ENCODE measurements at regions not wholly inside any gene's neighbourhood (a gene's known extent, or its start where the extent isn't known, plus 50 kb on each side); places are given as distances from the start of the nearest gene placed in this dataset.
"Not testable (repeated sequence)": the region's sequence is repeated elsewhere in the genome, so short reads cannot be mapped to it uniquely, and the experiment has no call there.

DNA sequence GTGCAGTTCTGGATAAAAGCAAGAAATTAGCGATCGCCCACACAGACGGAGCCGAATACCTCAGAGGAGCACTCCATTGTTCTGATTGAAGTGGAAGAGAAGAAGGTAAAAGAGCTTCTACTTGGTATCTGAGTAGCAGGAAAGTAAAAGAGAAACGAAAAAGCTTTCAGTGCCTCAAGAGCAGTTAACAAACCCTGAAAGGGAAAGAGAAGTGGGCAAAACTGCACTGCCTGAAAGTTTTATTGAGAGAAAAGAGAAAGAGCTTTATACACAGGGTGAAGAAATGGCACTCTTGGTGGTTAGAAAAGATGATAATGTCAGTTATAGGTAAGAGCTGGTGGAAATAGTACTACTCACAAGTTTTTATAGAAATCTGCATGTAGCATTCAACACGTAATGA is 192.8 kb downstream of the CDCA7 start:
- ATAC-seq (no peak), DNase-seq (no peak)
- H3K9me3 Mint-ChIP-seq: no peaks in the 10 kb centered on the region
- H3K27me3 Mint-ChIP-seq (ENCODE audit: low read depth): peaks cover 4% of the 10 kb centered on the region
- H3K4me3 Mint-ChIP-seq: no peak overlapping the region
- H3K4me1 Mint-ChIP-seq (ENCODE audit: low read depth): no peaks in the 10 kb centered on the region
- H3K36me3 Mint-ChIP-seq (ENCODE audit: insufficient read depth): no peaks in the 10 kb centered on the region

DNA sequence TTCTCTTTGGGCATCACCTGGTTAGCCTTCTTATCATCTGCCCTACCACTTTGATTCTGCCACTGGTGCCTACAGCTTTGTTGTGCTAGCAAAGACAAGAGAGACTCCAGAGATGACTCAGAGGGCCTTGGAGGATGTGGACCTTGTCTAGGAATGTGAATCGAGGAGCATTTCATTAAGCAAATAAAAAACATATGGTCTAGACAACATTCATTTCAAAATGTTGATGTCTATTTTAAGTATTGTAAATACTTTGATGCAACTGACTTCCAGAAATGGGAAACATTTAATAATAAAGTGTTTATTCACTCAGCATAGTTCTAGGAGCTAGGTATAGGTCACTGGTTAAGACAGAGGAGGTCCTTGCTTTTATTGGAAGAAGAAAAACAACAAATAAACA is 195.5 kb downstream of the CDCA7 start:
- no peaks in the 10 kb centered on the region for H3K36me3 Mint-ChIP-seq (ENCODE audit: insufficient read depth)
- peaks cover 4% of the 10 kb centered on the region for H3K27me3 Mint-ChIP-seq (ENCODE audit: low read depth)
- DNase-seq (no peak), ATAC-seq (no peak)
- H3K9me3 Mint-ChIP-seq: no peaks in the 10 kb centered on the region
- H3K4me3 Mint-ChIP-seq: no peak overlapping the region
- no peaks in the 10 kb centered on the region for H3K4me1 Mint-ChIP-seq (ENCODE audit: low read depth)

DNA sequence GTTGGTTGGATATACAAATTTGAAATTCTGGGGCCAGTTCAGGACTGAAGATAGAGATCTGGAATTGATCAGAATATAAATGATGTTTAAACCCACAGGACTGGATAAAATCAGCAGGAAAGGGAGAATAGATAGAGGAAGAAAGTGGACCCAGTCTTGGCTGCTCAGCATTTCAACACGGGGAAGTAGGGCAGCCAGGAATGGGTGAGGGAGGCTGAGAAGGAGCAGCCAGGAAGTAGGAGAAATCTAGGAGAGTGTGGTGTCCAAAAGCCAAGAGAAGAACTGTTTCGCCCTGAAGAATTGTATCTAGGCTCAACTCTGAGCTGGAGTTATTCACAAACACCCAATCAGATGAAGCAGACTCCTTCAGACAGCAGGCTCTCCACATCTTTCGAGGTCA is 197.9 kb downstream of the CDCA7 start:
- DNase-seq: no peak
- ATAC-seq: no peak
- H3K4me1 Mint-ChIP-seq (ENCODE audit: low read depth): no peaks in the 10 kb centered on the region
- peaks cover 11% of the 10 kb centered on the region for H3K27me3 Mint-ChIP-seq (ENCODE audit: low read depth)
- H3K9me3 Mint-ChIP-seq: no peaks in the 10 kb centered on the region
- H3K4me3 Mint-ChIP-seq: no peak overlapping the region
- no peaks in the 10 kb centered on the region for H3K36me3 Mint-ChIP-seq (ENCODE audit: insufficient read depth)

DNA sequence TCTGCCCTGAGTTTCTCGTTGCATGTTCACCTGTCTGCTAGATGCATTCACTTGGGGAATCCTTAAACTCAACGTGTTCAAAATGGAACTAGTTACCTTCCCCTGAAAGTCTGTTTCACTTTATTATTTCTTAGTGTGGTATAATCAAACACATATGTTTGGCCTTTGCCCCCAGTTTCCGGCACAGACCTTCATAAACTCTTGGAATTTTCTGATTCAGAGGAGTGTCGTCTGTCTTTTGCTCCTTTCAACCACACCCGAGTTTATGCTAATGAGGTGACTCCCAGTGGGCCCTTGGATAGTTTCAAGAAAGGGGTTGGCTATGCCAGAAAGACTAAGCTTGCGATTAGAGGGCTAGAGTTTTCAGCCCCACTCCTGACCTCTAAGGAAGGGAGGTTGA is 198.9 kb downstream of the CDCA7 start:
- Mint-ChIP-seq H3K36me3 (ENCODE audit: insufficient read depth) (no peaks in the 10 kb centered on the region), H3K9me3 (no peaks in the 10 kb centered on the region), H3K4me3 (no peak overlapping the region), H3K4me1 (ENCODE audit: low read depth) (no peaks in the 10 kb centered on the region), H3K27me3 (ENCODE audit: low read depth) (peaks cover 11% of the 10 kb centered on the region)
- DNase-seq: no peak
- no peak for ATAC-seq

DNA sequence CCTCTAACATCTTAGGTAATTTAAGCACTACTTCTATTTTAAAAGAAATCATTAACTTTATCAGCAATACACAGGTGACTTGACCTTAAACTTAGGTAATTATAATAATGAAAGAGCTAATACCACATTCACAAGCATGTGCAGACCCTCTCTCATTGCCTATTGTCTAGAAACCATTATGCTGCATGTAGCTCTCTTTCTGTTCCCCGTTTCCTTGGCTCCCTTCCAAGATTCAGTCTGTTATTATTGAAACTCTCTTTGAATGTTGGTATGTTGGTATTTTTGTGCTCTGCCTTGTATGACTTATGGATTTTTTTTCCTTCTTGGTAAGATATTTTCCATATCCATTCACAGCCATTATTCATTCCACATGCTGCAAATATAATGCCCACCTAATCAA is 201.2 kb downstream of the CDCA7 start:
- no peak for ATAC-seq
- H3K4me3 Mint-ChIP-seq: no peak overlapping the region
- H3K36me3 Mint-ChIP-seq (ENCODE audit: insufficient read depth): no peaks in the 10 kb centered on the region
- DNase-seq: no peak
- H3K27me3 Mint-ChIP-seq (ENCODE audit: low read depth): peaks cover 17% of the 10 kb centered on the region
- H3K4me1 Mint-ChIP-seq (ENCODE audit: low read depth): no peaks in the 10 kb centered on the region
- H3K9me3 Mint-ChIP-seq: no peaks in the 10 kb centered on the region

DNA sequence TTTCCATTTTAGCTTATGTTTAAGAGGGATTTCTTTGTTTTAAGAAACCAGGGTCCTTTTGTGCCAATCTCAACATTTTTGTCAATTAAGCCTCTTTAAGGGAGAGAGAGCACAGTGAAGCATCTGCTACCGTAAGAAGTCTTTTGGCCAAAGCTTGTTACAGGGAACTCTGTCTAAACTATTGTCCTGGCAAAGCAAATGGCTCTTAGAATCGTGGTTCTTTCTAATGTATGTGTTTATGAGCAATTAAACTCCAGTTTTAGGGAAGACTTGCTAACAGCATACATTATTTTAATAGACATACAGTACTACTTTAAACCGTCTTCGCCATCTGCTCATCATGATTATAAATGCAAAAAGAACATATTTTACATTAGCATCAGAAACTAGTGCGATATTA is 202.1 kb downstream of the CDCA7 start:
- DNase-seq: no peak
- Mint-ChIP-seq H3K27me3 (ENCODE audit: low read depth) (peaks cover 18% of the 10 kb centered on the region), H3K4me3 (no peak overlapping the region), H3K9me3 (peaks cover 5% of the 10 kb centered on the region), H3K36me3 (ENCODE audit: insufficient read depth) (no peaks in the 10 kb centered on the region), H3K4me1 (ENCODE audit: low read depth) (no peaks in the 10 kb centered on the region)
- ATAC-seq: no peak

DNA sequence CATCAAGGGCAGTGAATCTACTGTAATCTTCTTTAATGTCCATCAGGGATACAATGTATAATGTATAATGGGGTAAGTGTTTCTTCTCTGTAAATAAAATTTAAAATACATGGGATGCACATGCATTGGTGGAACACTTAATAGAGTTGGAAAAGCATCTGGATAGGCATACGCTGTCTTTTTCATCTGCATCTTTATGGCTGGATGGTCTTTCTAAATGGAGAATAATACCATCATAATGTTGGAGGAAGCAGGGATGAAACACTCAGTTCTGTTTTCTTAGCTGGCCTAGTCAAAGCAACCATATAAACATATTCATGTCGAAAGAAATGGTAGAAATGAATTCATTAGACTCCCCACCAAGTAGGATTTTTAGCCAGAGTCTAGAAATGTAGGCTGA is 202.8 kb downstream of the CDCA7 start:
- Mint-ChIP-seq H3K9me3 (peaks cover 5% of the 10 kb centered on the region), H3K27me3 (ENCODE audit: low read depth) (peaks cover 20% of the 10 kb centered on the region), H3K36me3 (ENCODE audit: insufficient read depth) (no peaks in the 10 kb centered on the region), H3K4me1 (ENCODE audit: low read depth) (no peaks in the 10 kb centered on the region), H3K4me3 (no peak overlapping the region)
- DNase-seq: no peak
- ATAC-seq: no peak

DNA sequence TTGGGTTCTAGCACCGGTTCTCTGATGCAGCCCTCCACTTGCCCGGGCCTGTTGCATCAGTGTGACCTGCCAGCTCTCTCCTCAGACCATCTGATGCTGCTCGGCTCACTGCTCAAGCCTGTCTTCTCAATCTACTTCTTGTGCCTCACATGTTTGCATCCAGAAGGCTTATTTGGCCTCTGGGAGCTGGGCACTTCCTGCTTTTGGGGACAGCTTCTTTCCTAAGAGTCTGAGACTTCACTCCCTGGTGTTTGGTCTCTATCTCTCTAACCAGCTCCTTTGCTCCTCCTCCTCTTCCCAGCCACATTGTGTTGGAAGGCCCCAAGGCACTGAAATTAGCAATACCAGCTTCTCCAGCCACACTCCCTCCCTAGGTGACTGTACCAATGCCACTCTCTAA is 212.8 kb downstream of the CDCA7 start:
- Mint-ChIP-seq H3K9me3 (no peaks in the 10 kb centered on the region), H3K27me3 (ENCODE audit: low read depth) (peaks cover 12% of the 10 kb centered on the region), H3K36me3 (ENCODE audit: insufficient read depth) (no peaks in the 10 kb centered on the region), H3K4me1 (ENCODE audit: low read depth) (peaks cover 1% of the 10 kb centered on the region), H3K4me3 (no peak overlapping the region)
- DNase-seq (no peak), ATAC-seq (no peak)

DNA sequence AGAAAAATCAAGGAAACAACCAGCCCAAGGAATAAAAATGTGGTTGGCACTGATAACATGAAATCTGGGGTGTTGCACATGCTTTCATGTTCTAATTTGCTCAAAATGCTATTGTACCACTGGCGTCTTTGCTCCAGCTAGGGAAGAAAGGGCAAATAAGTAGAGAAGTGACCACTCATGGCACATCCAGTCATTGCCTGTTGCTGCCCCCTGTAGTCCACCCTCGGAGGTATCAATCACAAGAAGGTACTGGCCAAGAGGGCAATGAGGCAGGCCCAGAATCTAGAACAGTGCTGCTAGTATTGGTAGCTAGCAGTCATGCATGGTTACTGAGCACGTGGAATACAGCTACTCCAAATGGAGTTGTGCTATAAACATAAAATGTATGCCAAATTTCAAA is 213.4 kb downstream of the CDCA7 start:
- Mint-ChIP-seq H3K4me3 (no peak overlapping the region), H3K4me1 (ENCODE audit: low read depth) (peaks cover 1% of the 10 kb centered on the region), H3K27me3 (ENCODE audit: low read depth) (peaks cover 9% of the 10 kb centered on the region), H3K9me3 (no peaks in the 10 kb centered on the region), H3K36me3 (ENCODE audit: insufficient read depth) (no peaks in the 10 kb centered on the region)
- no peak for DNase-seq
- ATAC-seq: no peak

DNA sequence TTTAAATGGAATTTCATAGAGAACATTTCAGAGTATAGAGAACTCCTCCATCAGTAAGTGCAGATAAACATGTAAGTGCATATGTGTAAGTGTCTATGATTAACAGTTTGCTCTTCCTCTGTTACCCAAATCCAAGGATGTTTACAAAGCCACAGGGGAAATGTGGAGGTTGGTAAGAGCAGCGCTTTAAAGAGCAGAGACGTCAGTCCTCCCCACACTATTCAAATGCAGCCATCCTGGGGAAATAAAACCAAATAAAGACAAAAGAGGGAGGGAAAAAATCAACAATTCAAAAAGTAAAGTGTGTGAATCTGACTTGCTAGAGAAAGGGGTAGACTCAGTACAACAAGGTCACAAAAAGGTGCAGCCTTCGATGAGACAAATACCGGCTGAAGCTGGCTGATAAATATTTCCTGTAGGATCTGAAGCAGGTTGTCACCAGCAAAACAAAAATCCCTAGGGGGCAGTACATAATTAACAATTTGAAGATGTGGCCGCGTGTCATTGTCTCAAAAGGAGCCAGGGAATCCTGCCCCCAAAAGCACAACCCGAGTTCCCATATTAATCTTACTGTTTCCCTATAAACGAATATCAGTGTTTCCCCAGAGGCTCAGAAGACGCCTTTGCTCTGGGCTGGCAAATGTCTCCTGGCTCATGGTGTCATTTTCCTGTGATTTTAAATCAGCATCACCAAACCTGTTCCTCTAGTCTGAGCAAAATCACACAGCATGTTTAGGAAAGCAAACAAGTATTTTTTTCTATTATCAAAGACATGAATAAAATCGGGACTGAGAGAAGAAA is 216.5 kb downstream of the CDCA7 start:
- ATAC-seq: no peak
- H3K4me1 Mint-ChIP-seq (ENCODE audit: low read depth): peaks cover 1% of the 10 kb centered on the region
- H3K9me3 Mint-ChIP-seq: no peaks in the 10 kb centered on the region
- H3K4me3 Mint-ChIP-seq: no peak overlapping the region
- no peaks in the 10 kb centered on the region for H3K36me3 Mint-ChIP-seq (ENCODE audit: insufficient read depth)
- DNase-seq: no peak
- no peaks in the 10 kb centered on the region for H3K27me3 Mint-ChIP-seq (ENCODE audit: low read depth)

DNA sequence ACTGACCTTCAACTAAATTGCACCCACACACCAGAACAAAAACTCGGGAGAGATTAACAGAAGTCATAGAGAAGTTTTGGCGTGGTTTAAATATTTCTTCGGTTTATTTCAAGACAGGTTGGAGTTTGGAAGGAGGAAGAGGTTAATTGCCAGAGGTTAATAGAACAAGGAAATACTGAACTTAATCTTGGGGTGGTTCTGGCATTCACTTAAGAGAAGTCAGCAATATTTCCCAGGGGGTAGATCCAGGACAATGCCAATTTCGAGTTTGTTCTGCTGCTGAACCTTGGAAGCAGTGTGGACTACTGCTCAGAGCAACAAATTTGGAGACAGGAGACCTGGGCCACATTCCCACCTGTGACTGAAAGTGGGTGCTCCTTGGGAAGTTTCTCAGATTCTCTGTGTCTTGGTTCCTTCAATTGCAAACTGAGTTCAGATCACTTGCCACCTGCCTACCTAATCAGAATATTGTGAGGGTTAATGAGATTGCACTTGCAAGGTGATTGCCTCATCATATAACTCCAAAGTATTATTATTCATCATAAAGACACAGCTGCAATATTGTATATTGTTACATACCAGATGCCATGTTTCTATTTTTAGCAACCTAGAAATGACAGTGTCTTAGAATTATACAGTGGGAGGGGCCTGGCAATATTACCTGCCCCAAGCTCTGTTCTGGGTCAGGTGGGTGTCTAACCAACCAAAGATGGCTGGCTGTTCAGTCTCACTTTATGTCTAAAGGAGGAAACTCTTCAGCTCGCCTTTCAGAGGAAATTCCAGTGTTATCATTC is 217.4 kb downstream of the CDCA7 start:
- no peaks in the 10 kb centered on the region for H3K27me3 Mint-ChIP-seq (ENCODE audit: low read depth)
- H3K4me1 Mint-ChIP-seq (ENCODE audit: low read depth): peaks cover 1% of the 10 kb centered on the region
- DNase-seq: no peak
- no peaks in the 10 kb centered on the region for H3K9me3 Mint-ChIP-seq
- no peak for ATAC-seq
- no peak overlapping the region for H3K4me3 Mint-ChIP-seq
- H3K36me3 Mint-ChIP-seq (ENCODE audit: insufficient read depth): no peaks in the 10 kb centered on the region

DNA sequence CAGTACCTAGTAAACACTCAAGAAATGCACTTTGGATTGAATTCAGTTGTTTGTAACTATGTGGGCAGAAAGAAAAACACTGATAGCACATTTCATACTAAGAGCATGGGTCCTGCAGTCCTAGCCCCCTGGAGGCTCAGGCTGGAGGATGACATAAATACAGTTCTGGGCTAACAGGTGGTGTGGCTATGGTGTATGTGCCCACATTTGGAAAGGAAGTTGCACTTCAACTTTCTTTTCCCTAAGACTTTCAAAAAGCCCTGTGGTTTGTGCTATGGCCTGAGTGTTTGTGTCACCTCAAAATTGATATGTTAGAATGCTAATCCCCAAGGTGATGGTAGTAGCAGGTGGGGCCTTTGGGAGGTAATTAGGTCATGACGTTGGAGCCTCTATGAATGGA is 218.2 kb downstream of the CDCA7 start:
- no peak for ATAC-seq

DNA sequence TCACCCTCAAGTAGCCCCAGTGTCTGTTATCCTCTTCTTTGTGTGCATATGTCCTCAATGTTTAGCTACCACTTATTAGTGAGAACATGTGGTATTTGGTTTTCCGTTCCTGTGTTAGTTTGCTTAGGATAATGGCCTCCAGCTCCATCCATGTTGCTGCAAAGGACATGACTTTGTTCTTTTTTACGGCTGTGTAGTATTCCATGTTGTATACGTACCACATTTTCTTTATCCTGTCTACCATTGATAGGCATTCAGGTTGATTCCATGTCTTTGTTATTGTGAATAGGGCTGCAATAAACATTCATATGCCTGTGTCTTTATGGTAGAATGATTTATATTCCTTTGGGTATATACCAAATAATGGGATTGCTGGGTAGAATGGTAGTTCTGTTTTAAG is 219.1 kb downstream of the CDCA7 start:
- not testable (repeated sequence) for H3K36me3 Mint-ChIP-seq (ENCODE audit: insufficient read depth); ATAC-seq; H3K9me3 Mint-ChIP-seq; H3K27me3 Mint-ChIP-seq (ENCODE audit: low read depth); H3K4me3 Mint-ChIP-seq; DNase-seq; H3K4me1 Mint-ChIP-seq (ENCODE audit: low read depth)

More for the DNA sequence above, 218.2 kb downstream of the CDCA7 start:
- H3K4me3 Mint-ChIP-seq: no peak overlapping the region
- DNase-seq: no peak
- no peaks in the 10 kb centered on the region for H3K9me3 Mint-ChIP-seq
- H3K27me3 Mint-ChIP-seq (ENCODE audit: low read depth): no peaks in the 10 kb centered on the region
- peaks cover 1% of the 10 kb centered on the region for H3K4me1 Mint-ChIP-seq (ENCODE audit: low read depth)
- H3K36me3 Mint-ChIP-seq (ENCODE audit: insufficient read depth): no peaks in the 10 kb centered on the region

DNA sequence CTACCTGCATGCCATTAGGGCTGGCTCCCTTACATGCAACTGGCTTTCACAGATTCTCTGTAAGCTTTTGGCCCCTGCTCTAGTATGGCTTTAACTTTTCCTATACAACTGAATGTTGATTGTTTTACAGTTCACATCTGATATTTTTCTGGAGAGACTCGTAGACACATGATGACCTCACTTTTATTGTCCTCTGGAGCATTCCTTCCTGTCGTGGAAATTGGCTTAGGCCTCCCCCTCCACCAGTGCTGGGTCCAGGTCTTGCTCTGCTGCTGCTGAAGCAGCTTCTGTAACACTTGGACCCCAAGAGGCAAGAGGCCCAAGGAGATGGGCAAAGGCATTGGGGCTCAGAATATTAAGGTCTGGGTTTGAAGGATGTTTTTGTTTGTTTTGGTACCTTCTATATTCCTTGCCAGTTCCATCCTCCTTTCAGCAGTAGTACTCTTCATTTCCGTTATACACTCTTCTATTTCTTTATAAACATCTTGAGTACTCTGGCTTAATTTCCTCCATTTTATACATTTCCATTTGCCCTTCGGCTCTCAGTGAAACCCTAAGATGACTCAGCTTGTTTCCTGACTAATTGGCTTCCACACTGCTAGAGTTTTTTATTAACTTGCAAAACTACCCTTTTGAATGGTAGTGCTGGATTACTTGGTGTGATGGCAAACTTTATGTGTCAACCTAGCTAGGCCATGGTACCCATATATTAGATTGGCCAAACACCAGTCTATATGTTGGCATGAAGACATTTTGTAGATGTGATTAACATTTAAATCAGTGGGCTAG is 219.8 kb downstream of the CDCA7 start:
- no peaks in the 10 kb centered on the region for H3K9me3 Mint-ChIP-seq
- no peak overlapping the region for H3K4me3 Mint-ChIP-seq
- no peaks in the 10 kb centered on the region for H3K27me3 Mint-ChIP-seq (ENCODE audit: low read depth)
- DNase-seq (no peak), ATAC-seq (no peak)
- H3K36me3 Mint-ChIP-seq (ENCODE audit: insufficient read depth): no peaks in the 10 kb centered on the region
- peaks cover 1% of the 10 kb centered on the region for H3K4me1 Mint-ChIP-seq (ENCODE audit: low read depth)
